Liver (tissue), 3 donors: ENCODE measurements at regions not wholly inside any gene's neighbourhood (a gene's known extent, or its start where the extent isn't known, plus 50 kb on each side); places are given as distances from the start of the nearest gene placed in this dataset.

ENCODE experiments used
- CTCF ChIP-seq: fragments of 150-350 bp; IDR thresholded peaks from 2 replicates; pipeline ENCODE4 v1.5.1; 2017; ENCODE audit warnings: improper control_type of control experiment, low read depth, low read length; ENCODE audit not compliant: missing input control
- EGR1 ChIP-seq, 2 donors: IDR thresholded peaks; 2 replicates each; pipeline ENCODE4 v1.6.1; 2016 to 2018; ENCODE audit warnings: antibody characterized with exemption in 2 of 2, low read depth in 2 of 2
- GABPA ChIP-seq, 2 donors: IDR thresholded peaks in 1 of 2; conservative IDR thresholded peaks in 1 of 2; 2 replicates each; pipeline ENCODE4 v1.6.1; 2016; ENCODE audit warnings: antibody characterized with exemption in 2 of 2, mild to moderate bottlenecking in 1 of 2, moderate library complexity in 1 of 2
- HNF4G ChIP-seq: IDR thresholded peaks from 2 replicates; pipeline ENCODE4 v1.6.1; 2016; ENCODE audit warnings: antibody characterized with exemption
- MAX ChIP-seq: IDR thresholded peaks from 2 replicates; pipeline ENCODE4 v1.6.1; 2016; ENCODE audit warnings: antibody characterized with exemption
- donor health status: healthy.
- donor health status: healthy.

GRCh38 chr1:14049965-14050364 is 350.0 kb downstream of the PRDM2 start:
- no peak for TF ChIP-seq CTCF
- TF ChIP-seq MAX = no peak
- TF ChIP-seq HNF4G = no peak
- no peak for TF ChIP-seq EGR1 (IDR thresholded peaks at IDR 0.05; ENCODE audit: low read depth in 2 of 2)
- TF ChIP-seq GABPA (IDR thresholded peaks at IDR 0.05 in 1 of 2, conservative IDR thresholded peaks at IDR 0.05 in 1 of 2) = no peak
